OCI-LY7 (cell line): ENCODE measurements at regions not wholly inside any gene's neighbourhood (a gene's known extent, or its start where the extent isn't known, plus 50 kb on each side); places are given as distances from the start of the nearest gene placed in this dataset.

ENCODE experiments used
- EZH2phosphoT487 ChIP-seq: fragments of 200-600 bp; sonication (generic); IDR thresholded peaks from 2 replicates; pipeline ENCODE4 v1.6.1; 2018; ENCODE audit warnings: low read depth, borderline replicate concordance, mild to moderate bottlenecking, mixed run types, antibody characterized with exemption, low read length, moderate library complexity, mixed read lengths
- TF ChIP-seq, protein P1 (sequence below): fragments of 200-600 bp; sonication (generic); conservative IDR thresholded peaks from 2 replicates; pipeline ENCODE4 v1.5.1; 2014; ENCODE audit warnings: mild to moderate bottlenecking, antibody characterized with exemption, low read length, moderate library complexity, mixed read lengths

DNA sequence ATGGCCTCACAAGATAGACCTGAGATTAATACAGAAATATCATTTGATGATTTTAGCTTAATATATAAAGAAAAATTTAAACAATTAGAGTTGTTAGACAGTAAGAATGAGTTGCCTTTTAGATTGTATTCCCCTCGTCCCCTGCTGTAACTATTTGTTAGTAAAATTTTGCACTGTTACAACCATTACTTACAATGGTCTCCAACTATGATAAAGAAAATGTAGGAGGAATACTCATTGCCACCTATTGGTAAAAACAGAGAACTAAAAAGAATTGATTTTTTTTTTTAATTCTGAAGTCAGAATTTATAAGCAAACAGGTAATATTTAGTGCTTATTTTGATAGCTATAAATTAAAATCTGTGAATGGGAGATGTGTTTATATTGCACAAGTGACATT, 937.6 kb downstream of the TLE4 start:
- TF ChIP-seq, protein P1, sequence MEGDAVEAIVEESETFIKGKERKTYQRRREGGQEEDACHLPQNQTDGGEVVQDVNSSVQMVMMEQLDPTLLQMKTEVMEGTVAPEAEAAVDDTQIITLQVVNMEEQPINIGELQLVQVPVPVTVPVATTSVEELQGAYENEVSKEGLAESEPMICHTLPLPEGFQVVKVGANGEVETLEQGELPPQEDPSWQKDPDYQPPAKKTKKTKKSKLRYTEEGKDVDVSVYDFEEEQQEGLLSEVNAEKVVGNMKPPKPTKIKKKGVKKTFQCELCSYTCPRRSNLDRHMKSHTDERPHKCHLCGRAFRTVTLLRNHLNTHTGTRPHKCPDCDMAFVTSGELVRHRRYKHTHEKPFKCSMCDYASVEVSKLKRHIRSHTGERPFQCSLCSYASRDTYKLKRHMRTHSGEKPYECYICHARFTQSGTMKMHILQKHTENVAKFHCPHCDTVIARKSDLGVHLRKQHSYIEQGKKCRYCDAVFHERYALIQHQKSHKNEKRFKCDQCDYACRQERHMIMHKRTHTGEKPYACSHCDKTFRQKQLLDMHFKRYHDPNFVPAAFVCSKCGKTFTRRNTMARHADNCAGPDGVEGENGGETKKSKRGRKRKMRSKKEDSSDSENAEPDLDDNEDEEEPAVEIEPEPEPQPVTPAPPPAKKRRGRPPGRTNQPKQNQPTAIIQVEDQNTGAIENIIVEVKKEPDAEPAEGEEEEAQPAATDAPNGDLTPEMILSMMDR = peak; percentile 44; the same call in 1 of the 2 replicates
- no peak for TF ChIP-seq EZH2phosphoT487
